Astrocyte (in vitro differentiated cells and primary cell): ENCODE measurements at regions not wholly inside any gene's neighbourhood (a gene's known extent, or its start where the extent isn't known, plus 50 kb on each side); places are given as distances from the start of the nearest gene placed in this dataset.

Experiments
- DNase-seq: peaks from one replicate; pipeline ENCODE4 v3.0.0-alpha.2; 2010; ENCODE audit warnings: low read depth
- FAIRE-seq: peaks from 2 replicates; lab custom pipeline; 2011; peaks lifted over from hg19 to GRCh38; lab: Jason Lieb, UNC
- H2AFZ ChIP-seq: 2 replicates; pipeline ENCODE4 v1.6.0; 2012; ENCODE audit warnings: low read depth, low read length, inconsistent platforms
- H3K27ac ChIP-seq: 2 replicates; pipeline ENCODE4 v1.5.1; 2011; ENCODE audit warnings: low read depth, low read length, inconsistent platforms
- H3K27me3 ChIP-seq: 2 replicates; pipeline ENCODE4 v1.6.0; 2011; ENCODE audit warnings: low read length, inconsistent platforms; ENCODE audit not compliant: insufficient read depth
- H3K36me3 ChIP-seq: 2 replicates; pipeline ENCODE4 v1.5.1; 2011; ENCODE audit warnings: low read length, inconsistent platforms; ENCODE audit not compliant: insufficient read depth
- H3K4me1 ChIP-seq: 2 replicates; pipeline ENCODE4 v1.5.1; 2011; ENCODE audit warnings: low read length, inconsistent platforms; ENCODE audit not compliant: insufficient read depth
- H3K4me2 ChIP-seq: 2 replicates; pipeline ENCODE4 v1.6.0; 2012; ENCODE audit warnings: low read length, inconsistent platforms
- H3K4me3 ChIP-seq: 2 replicates; pipeline ENCODE4 v1.5.1; 2011; ENCODE audit warnings: low read depth, mild to moderate bottlenecking, low read length, inconsistent platforms; ENCODE audit not compliant: insufficient read depth
- H3K79me2 ChIP-seq: 2 replicates; pipeline ENCODE4 v1.6.0; 2012; ENCODE audit warnings: mild to moderate bottlenecking, low read length, inconsistent platforms; ENCODE audit not compliant: insufficient read depth
- H3K9ac ChIP-seq: 2 replicates; pipeline ENCODE4 v1.6.0; 2012; ENCODE audit warnings: mild to moderate bottlenecking, low read length, inconsistent platforms
- H3K9me3 ChIP-seq: 2 replicates; pipeline ENCODE4 v1.5.1; 2012; ENCODE audit warnings: low read depth, mild to moderate bottlenecking, low read length, inconsistent platforms; ENCODE audit not compliant: insufficient read depth
- H4K20me1 ChIP-seq: 2 replicates; pipeline ENCODE4 v1.6.0; 2012; ENCODE audit warnings: low read length, inconsistent platforms; ENCODE audit not compliant: insufficient read depth
- H3K27ac Mint-ChIP-seq: one replicate; pipeline ENCODE4 v1.8.0; 2021; ENCODE audit warnings: mild to moderate bottlenecking, mixed read lengths; ENCODE audit not compliant: unreplicated experiment
- H3K27me3 Mint-ChIP-seq: one replicate; pipeline ENCODE4 v1.8.0; 2021; ENCODE audit warnings: low read depth, mixed read lengths; ENCODE audit not compliant: unreplicated experiment
- H3K36me3 Mint-ChIP-seq: one replicate; pipeline ENCODE4 v1.8.0; 2021; ENCODE audit warnings: low read depth, mixed read lengths; ENCODE audit not compliant: unreplicated experiment
- H3K4me1 Mint-ChIP-seq: one replicate; pipeline ENCODE4 v1.8.0; 2021; ENCODE audit warnings: low read depth, mixed read lengths; ENCODE audit not compliant: unreplicated experiment
- H3K4me3 Mint-ChIP-seq: one replicate; pipeline ENCODE4 v1.8.0; 2021; ENCODE audit warnings: mild to moderate bottlenecking, moderate library complexity, mixed read lengths; ENCODE audit not compliant: unreplicated experiment
- H3K9me3 Mint-ChIP-seq: one replicate; pipeline ENCODE4 v1.8.0; 2021; ENCODE audit warnings: mild to moderate bottlenecking, mixed read lengths; ENCODE audit not compliant: unreplicated experiment
- EZH2 ChIP-seq: IDR thresholded peaks from 2 replicates; pipeline ENCODE4 v1.6.1; 2012; ENCODE audit warnings: mild to moderate bottlenecking, low read length, inconsistent platforms; ENCODE audit not compliant: insufficient read depth
- TF ChIP-seq, protein P1 (sequence below): IDR thresholded peaks from 2 replicates; pipeline ENCODE4 v1.5.1; 2011; ENCODE audit warnings: low read depth, mild to moderate bottlenecking, inconsistent platforms, low read length, moderate library complexity; ENCODE audit not compliant: insufficient read depth

GRCh38 chr7:110358028-110358427 lies 732.9 kb upstream of the LRRN3 start:
- no peaks in the 10 kb centered on the region for H3K36me3 ChIP-seq
- Mint-ChIP-seq H3K4me3 (no peak overlapping the region), H3K36me3 (no peaks in the 10 kb centered on the region), H3K27me3 (no peaks in the 10 kb centered on the region), H3K9me3 (peaks cover 2% of the 10 kb centered on the region), H3K27ac (no peak overlapping the region), H3K4me1 (peaks cover 3% of the 10 kb centered on the region)
- no peaks in the 10 kb centered on the region for H3K79me2 ChIP-seq
- no peak overlapping the region for H3K4me3 ChIP-seq
- no peak for TF ChIP-seq EZH2
- no peak for FAIRE-seq
- no peaks in the 10 kb centered on the region for H3K9me3 ChIP-seq
- no peak overlapping the region for H3K9ac ChIP-seq
- no peaks in the 10 kb centered on the region for H3K27me3 ChIP-seq
- peak; percentile 20 for DNase-seq
- H3K27ac ChIP-seq: no peak overlapping the region
- H3K4me1 ChIP-seq: no peaks in the 10 kb centered on the region
- no peak overlapping the region for H3K4me2 ChIP-seq
- H2AFZ ChIP-seq: no peak overlapping the region
- no peaks in the 10 kb centered on the region for H4K20me1 ChIP-seq

- Histone ChIP-seq H3K9ac (no peak overlapping the region), H3K27me3 (no peaks in the 10 kb centered on the region), H3K4me2 (no peak overlapping the region), H4K20me1 (no peaks in the 10 kb centered on the region), H3K36me3 (no peaks in the 10 kb centered on the region), H3K4me1 (no peaks in the 10 kb centered on the region), H3K4me3 (no peak overlapping the region), H3K79me2 (no peaks in the 10 kb centered on the region), H3K27ac (no peak overlapping the region), H2AFZ (no peak overlapping the region), H3K9me3 (no peaks in the 10 kb centered on the region)
- Mint-ChIP-seq H3K4me1 (peaks cover 4% of the 10 kb centered on the region), H3K27ac (no peak overlapping the region), H3K4me3 (no peak overlapping the region), H3K36me3 (no peaks in the 10 kb centered on the region), H3K9me3 (peaks cover 10% of the 10 kb centered on the region), H3K27me3 (no peaks in the 10 kb centered on the region)
- DNase-seq (no peak), FAIRE-seq (no peak)
- TF ChIP-seq, protein P1, sequence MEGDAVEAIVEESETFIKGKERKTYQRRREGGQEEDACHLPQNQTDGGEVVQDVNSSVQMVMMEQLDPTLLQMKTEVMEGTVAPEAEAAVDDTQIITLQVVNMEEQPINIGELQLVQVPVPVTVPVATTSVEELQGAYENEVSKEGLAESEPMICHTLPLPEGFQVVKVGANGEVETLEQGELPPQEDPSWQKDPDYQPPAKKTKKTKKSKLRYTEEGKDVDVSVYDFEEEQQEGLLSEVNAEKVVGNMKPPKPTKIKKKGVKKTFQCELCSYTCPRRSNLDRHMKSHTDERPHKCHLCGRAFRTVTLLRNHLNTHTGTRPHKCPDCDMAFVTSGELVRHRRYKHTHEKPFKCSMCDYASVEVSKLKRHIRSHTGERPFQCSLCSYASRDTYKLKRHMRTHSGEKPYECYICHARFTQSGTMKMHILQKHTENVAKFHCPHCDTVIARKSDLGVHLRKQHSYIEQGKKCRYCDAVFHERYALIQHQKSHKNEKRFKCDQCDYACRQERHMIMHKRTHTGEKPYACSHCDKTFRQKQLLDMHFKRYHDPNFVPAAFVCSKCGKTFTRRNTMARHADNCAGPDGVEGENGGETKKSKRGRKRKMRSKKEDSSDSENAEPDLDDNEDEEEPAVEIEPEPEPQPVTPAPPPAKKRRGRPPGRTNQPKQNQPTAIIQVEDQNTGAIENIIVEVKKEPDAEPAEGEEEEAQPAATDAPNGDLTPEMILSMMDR: no peak
- no peak for TF ChIP-seq EZH2
Observed at GRCh38 chr7:110371709-110372108, 719.2 kb upstream of the LRRN3 start.

DNA sequence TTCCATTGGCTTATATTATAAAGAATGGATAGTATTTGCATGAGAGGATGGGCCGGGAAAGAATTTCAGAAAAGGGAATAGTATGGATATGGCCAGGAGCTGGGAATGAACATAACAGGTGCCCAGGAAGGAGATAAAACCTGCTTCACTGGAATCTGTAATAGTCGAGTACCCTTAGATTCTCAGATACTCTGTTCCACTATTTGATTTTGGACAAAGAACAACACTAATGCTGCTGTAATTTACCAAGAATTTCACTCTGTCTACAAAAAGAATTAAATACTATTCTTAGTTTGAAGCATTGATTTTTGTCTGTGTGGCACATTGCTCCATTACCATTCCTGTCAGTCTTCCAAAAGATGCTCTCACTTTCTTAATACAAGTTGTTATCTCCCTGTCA lies 718.2 kb upstream of the LRRN3 start:
- no peaks in the 10 kb centered on the region for H3K4me1 ChIP-seq
- H3K27me3 ChIP-seq: no peaks in the 10 kb centered on the region
- no peak overlapping the region for H3K4me2 ChIP-seq
- DNase-seq: no peak
- Mint-ChIP-seq H3K4me1 (peaks cover 4% of the 10 kb centered on the region), H3K27ac (no peak overlapping the region), H3K4me3 (no peak overlapping the region), H3K27me3 (no peaks in the 10 kb centered on the region), H3K36me3 (no peaks in the 10 kb centered on the region), H3K9me3 (peaks cover 7% of the 10 kb centered on the region)
- TF ChIP-seq EZH2: no peak
- TF ChIP-seq, protein P1: no peak
- H3K9ac ChIP-seq: no peak overlapping the region
- no peaks in the 10 kb centered on the region for H3K79me2 ChIP-seq
- H3K4me3 ChIP-seq: no peak overlapping the region
- no peak overlapping the region for H3K27ac ChIP-seq
- no peaks in the 10 kb centered on the region for H3K36me3 ChIP-seq
- H2AFZ ChIP-seq: no peak overlapping the region
- H4K20me1 ChIP-seq: no peaks in the 10 kb centered on the region
- no peaks in the 10 kb centered on the region for H3K9me3 ChIP-seq
- FAIRE-seq: no peak
